Astrocyte (in vitro differentiated cells and primary cell): ENCODE measurements at regions not wholly inside any gene's neighbourhood (a gene's known extent, or its start where the extent isn't known, plus 50 kb on each side); places are given as distances from the start of the nearest gene placed in this dataset.

Experiments used
- EZH2 ChIP-seq: IDR thresholded peaks from 2 replicates; pipeline ENCODE4 v1.6.1; 2012; ENCODE audit warnings: mild to moderate bottlenecking, low read length, inconsistent platforms; ENCODE audit not compliant: insufficient read depth
- TF ChIP-seq, protein P1 (sequence below): IDR thresholded peaks from 2 replicates; pipeline ENCODE4 v1.5.1; 2011; ENCODE audit warnings: low read depth, mild to moderate bottlenecking, inconsistent platforms, low read length, moderate library complexity; ENCODE audit not compliant: insufficient read depth

DNA sequence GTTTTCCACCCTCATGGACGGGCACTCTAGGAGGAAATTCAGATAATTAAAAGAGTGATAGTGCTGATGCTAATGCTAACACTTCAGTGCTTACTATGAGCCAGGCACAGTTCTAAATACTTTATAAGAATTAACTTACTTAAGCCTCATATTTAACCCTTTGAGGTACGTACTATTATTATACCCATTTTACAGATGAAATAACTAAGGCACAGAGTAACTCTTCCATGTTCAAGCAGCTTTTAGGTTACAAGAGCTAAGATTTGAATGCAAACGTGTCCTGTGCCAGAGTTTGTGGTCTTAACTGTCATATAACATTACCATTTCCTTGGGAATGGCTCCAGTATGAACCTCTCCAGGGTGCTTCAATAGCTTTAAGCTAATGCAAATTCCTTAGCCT is 114.7 kb upstream of the PRR23C start:
- TF ChIP-seq, protein P1, sequence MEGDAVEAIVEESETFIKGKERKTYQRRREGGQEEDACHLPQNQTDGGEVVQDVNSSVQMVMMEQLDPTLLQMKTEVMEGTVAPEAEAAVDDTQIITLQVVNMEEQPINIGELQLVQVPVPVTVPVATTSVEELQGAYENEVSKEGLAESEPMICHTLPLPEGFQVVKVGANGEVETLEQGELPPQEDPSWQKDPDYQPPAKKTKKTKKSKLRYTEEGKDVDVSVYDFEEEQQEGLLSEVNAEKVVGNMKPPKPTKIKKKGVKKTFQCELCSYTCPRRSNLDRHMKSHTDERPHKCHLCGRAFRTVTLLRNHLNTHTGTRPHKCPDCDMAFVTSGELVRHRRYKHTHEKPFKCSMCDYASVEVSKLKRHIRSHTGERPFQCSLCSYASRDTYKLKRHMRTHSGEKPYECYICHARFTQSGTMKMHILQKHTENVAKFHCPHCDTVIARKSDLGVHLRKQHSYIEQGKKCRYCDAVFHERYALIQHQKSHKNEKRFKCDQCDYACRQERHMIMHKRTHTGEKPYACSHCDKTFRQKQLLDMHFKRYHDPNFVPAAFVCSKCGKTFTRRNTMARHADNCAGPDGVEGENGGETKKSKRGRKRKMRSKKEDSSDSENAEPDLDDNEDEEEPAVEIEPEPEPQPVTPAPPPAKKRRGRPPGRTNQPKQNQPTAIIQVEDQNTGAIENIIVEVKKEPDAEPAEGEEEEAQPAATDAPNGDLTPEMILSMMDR, result no peak
- no peak for TF ChIP-seq EZH2
